ENCODE measurements at regions not wholly inside any gene's neighbourhood (a gene's known extent, or its start where the extent isn't known, plus 50 kb on each side); places are given as distances from the start of the nearest gene placed in this dataset.

GRCh38 chr10:111137007-111137406, 60.2 kb downstream of the ADRA2A start (continued):
- no peak for TF ChIP-seq E2F6 (IDR thresholded peaks at IDR 0.05)
- TF ChIP-seq RXRA (IDR thresholded peaks at IDR 0.05; ENCODE audit: insufficient read depth, low read depth, low read length): no peak
- TF ChIP-seq MAX (IDR thresholded peaks at IDR 0.05): peak; percentile 13; the same call in 1 of the 2 replicates
- TF ChIP-seq CHD7 (IDR thresholded peaks at IDR 0.05; ENCODE audit: insufficient replicate concordance, low read length): peak; percentile 83
- no peak for TF ChIP-seq BCL11A (IDR thresholded peaks at IDR 0.05; ENCODE audit: low read depth in 2 of 2, low read length in 2 of 2)
- peak; percentile 26 for TF ChIP-seq ASH2L (IDR thresholded peaks at IDR 0.05; ENCODE audit: low read length)
- no peak for TF ChIP-seq TAF7 (optimal IDR thresholded peaks at IDR 0.05; ENCODE audit: borderline replicate concordance, low read depth, low read length)
- TF ChIP-seq CREB1 (IDR thresholded peaks at IDR 0.05): no peak
- TF ChIP-seq HDAC2 (IDR thresholded peaks at IDR 0.05; ENCODE audit: borderline replicate concordance in 1 of 2, low read depth in 2 of 2, low read length in 2 of 2): peak; percentile 54 to 96; a peak in 2 of 4 replicates
- TF ChIP-seq SIN3A (conservative IDR thresholded peaks at IDR 0.05 in 1 of 2, IDR thresholded peaks at IDR 0.05 in 1 of 2; ENCODE audit: low read depth in 1 of 2, low read length in 2 of 2): no peak
- TF ChIP-seq TBP (IDR thresholded peaks at IDR 0.05; ENCODE audit: low read depth, low read length): no peak

Measured in H1 (cell line).